IMR-90 (cell line): ENCODE measurements at regions not wholly inside any gene's neighbourhood (a gene's known extent, or its start where the extent isn't known, plus 50 kb on each side); places are given as distances from the start of the nearest gene placed in this dataset.

Experiments used
- ATAC-seq: fragments of 200-7000 bp; cut with Tn5 transposase; 2 replicates; pipeline ENCODE4 v1.9.1; 2020; ENCODE audit warnings: low read depth, mild to moderate bottlenecking, moderate library complexity
- BruUV-seq: library from RNA; stranded (reverse); fragments of 400-500 nt; replicated peaks from 2 replicates; lab custom pipeline; 2021; lab: Mats Ljungman, UMichigan
- CTCF ChIA-PET: fragments of 300-600 bp; formaldehyde crosslinking; extraction: SDS; loops from one replicate; lab custom pipeline; 2021; ENCODE audit warnings: antibody characterized with exemption; lab: Yijun Ruan, JAX
- POLR2A ChIA-PET: fragments of 300-600 bp; sonication (Branson Sonifier 250); formaldehyde crosslinking; loops from one replicate; lab custom pipeline; 2022; ENCODE audit warnings: antibody characterized with exemption; ENCODE audit not compliant: unreplicated experiment; lab: Charles Lee
- DNase-seq: peaks from one replicate; pipeline ENCODE4 v3.0.0; 2013
- H2AFZ ChIP-seq: replicated peaks from 2 replicates; pipeline ENCODE3; 2013; ENCODE audit warnings: low read length, mild to moderate bottlenecking; ENCODE audit not compliant: poor library complexity
- H2AK5ac ChIP-seq: 2 replicates; pipeline ENCODE4 v1.6.1; 2013; ENCODE audit warnings: low read depth, low read length, inconsistent platforms
- H2AK9ac ChIP-seq: replicated peaks from 2 replicates; pipeline ENCODE3; 2013; ENCODE audit warnings: mild to moderate bottlenecking, low read depth, low read length, moderate library complexity; ENCODE audit not compliant: poor library complexity
- H2BK120ac ChIP-seq: 2 replicates; pipeline ENCODE4 v1.6.1; 2013; ENCODE audit warnings: low read depth, low read length, inconsistent platforms
- H2BK15ac ChIP-seq: 3 replicates; pipeline ENCODE4 v1.6.1; 2013; ENCODE audit warnings: low read depth, low read length, inconsistent platforms
- H2BK20ac ChIP-seq: 2 replicates; pipeline ENCODE4 v1.6.1; 2013; ENCODE audit warnings: low read depth, mild to moderate bottlenecking, inconsistent platforms, low read length, moderate library complexity
- H2BK5ac ChIP-seq: 2 replicates; pipeline ENCODE4 v1.6.1; 2013; ENCODE audit warnings: mild to moderate bottlenecking, low read depth, low read length, inconsistent platforms; ENCODE audit not compliant: poor library complexity, severe bottlenecking
- H3K14ac ChIP-seq: replicated peaks from 2 replicates; pipeline ENCODE4 v1.6.1; 2013; ENCODE audit warnings: low read depth, low read length, inconsistent platforms
- H3K18ac ChIP-seq: 2 replicates; pipeline ENCODE4 v1.6.1; 2013; ENCODE audit warnings: low read depth, low read length, control low read depth
- H3K23ac ChIP-seq: 2 replicates; pipeline ENCODE4 v1.6.1; 2013; ENCODE audit warnings: low read depth, low read length, inconsistent platforms
- H3K27ac ChIP-seq: 2 replicates; pipeline ENCODE4 v1.5.1; 2013; ENCODE audit warnings: mild to moderate bottlenecking, control low read depth, low read length; ENCODE audit not compliant: insufficient read depth
- H3K27me3 ChIP-seq: 2 replicates; pipeline ENCODE4 v1.6.1; 2013; ENCODE audit warnings: low read length; ENCODE audit not compliant: control insufficient read depth, insufficient read depth
- H3K36me3 ChIP-seq: 2 replicates; pipeline ENCODE4 v1.6.1; 2013; ENCODE audit warnings: low read length, mixed read lengths; ENCODE audit not compliant: control insufficient read depth, insufficient read depth
- H3K4ac ChIP-seq: 2 replicates; pipeline ENCODE4 v1.6.1; 2013; ENCODE audit warnings: low read depth, low read length, inconsistent platforms
- H3K4me1 ChIP-seq: 2 replicates; pipeline ENCODE4 v1.6.1; 2013; ENCODE audit warnings: low read length, mixed read lengths; ENCODE audit not compliant: control insufficient read depth, insufficient read depth
- H3K4me2 ChIP-seq: 2 replicates; pipeline ENCODE4 v1.6.1; 2013; ENCODE audit warnings: low read depth, mild to moderate bottlenecking, control low read depth, low read length, moderate library complexity
- H3K4me3 ChIP-seq: 2 replicates; pipeline ENCODE4 v1.5.1; 2013; ENCODE audit warnings: low read depth, mild to moderate bottlenecking, control low read depth, low read length, moderate library complexity; ENCODE audit not compliant: insufficient read depth
- H3K56ac ChIP-seq: 2 replicates; pipeline ENCODE4 v1.6.1; 2013; ENCODE audit warnings: low read length, inconsistent platforms; ENCODE audit not compliant: insufficient read depth; ENCODE audit errors: extremely low read depth
- H3K79me1 ChIP-seq, 2 experiments: 2 replicates each; pipeline ENCODE4 v1.6.1; 2013; ENCODE audit warnings: low read length in 2 of 2, inconsistent platforms in 1 of 2, low read depth in 1 of 2
- H3K9ac ChIP-seq: 2 replicates; pipeline ENCODE4 v1.6.1; 2013; ENCODE audit warnings: low read depth, low read length, control low read depth
- H3K9me1 ChIP-seq: 2 replicates; pipeline ENCODE4 v1.6.1; 2013; ENCODE audit warnings: low read length, inconsistent platforms; ENCODE audit not compliant: insufficient read depth
- H3K9me3 ChIP-seq: 2 replicates; pipeline ENCODE4 v1.6.1; 2013; ENCODE audit warnings: low read length; ENCODE audit not compliant: control insufficient read depth, insufficient read depth
- H4K20me1 ChIP-seq: 2 replicates; pipeline ENCODE4 v1.6.1; 2013; ENCODE audit warnings: low read length, inconsistent platforms; ENCODE audit not compliant: insufficient read depth
- H4K5ac ChIP-seq: 2 replicates; pipeline ENCODE4 v1.6.1; 2013; ENCODE audit warnings: mild to moderate bottlenecking, low read depth, low read length, control low read depth
- H4K8ac ChIP-seq, 2 experiments: 2 replicates each; pipeline ENCODE4 v1.6.1; 2013; ENCODE audit warnings: low read depth in 2 of 2, low read length in 2 of 2, control low read depth in 1 of 2, inconsistent platforms in 1 of 2
- H4K91ac ChIP-seq: 2 replicates; pipeline ENCODE4 v1.6.1; 2013; ENCODE audit warnings: low read depth, low read length, inconsistent platforms; ENCODE audit not compliant: insufficient read depth
- BHLHE40 ChIP-seq: fragments of 150-350 bp; IDR thresholded peaks from 2 replicates; pipeline ENCODE4 v1.6.1; 2016; ENCODE audit warnings: mild to moderate bottlenecking, low read depth, low read length
- MAFK ChIP-seq: IDR thresholded peaks from 2 replicates; pipeline ENCODE4 v1.6.1; 2012; ENCODE audit warnings: low read depth, low read length, improper control_type of control experiment
- MXI1 ChIP-seq: IDR thresholded peaks from 2 replicates; pipeline ENCODE4 v1.6.1; 2012; ENCODE audit warnings: low read depth, mild to moderate bottlenecking, low read length, moderate library complexity, borderline replicate concordance
- NFE2L2 ChIP-seq: fragments of 150-350 bp; IDR thresholded peaks from 2 replicates; pipeline ENCODE4 v1.6.1; 2016; ENCODE audit warnings: low read depth, mild to moderate bottlenecking, low read length
- POLR2A ChIP-seq: IDR thresholded peaks from 2 replicates; pipeline ENCODE4 v1.6.1; 2012; ENCODE audit warnings: mild to moderate bottlenecking, low read depth, low read length
- RFX5 ChIP-seq: IDR thresholded peaks from 2 replicates; pipeline ENCODE4 v1.8.0; 2012; ENCODE audit warnings: low read depth, mild to moderate bottlenecking, low read length, moderate library complexity
- SMC3 ChIP-seq: fragments of 150-350 bp; IDR thresholded peaks from 2 replicates; pipeline ENCODE4 v1.6.1; 2016; ENCODE audit warnings: low read depth, mild to moderate bottlenecking, antibody characterized with exemption, low read length, moderate library complexity
- WGBS, 2 experiments: methylation state at CpG; one replicate each; pipeline versions ENCODE4 v1.1.5 to v1.1.7; 2013; ENCODE audit warnings: missing lambda C conversion rate in 2 of 2; ENCODE audit not compliant: insufficient read length in 1 of 2; ENCODE audit errors: extremely low coverage in 2 of 2; 5-methylcytosine and 5-hydroxymethylcytosine counted together
- dilution Hi-C: fragments of 300-500 bp; cut with HindIII; formaldehyde crosslinking; loops from one replicate; pipeline ENCODE4 v1.14.3; 2018; ENCODE audit warnings: low sequenced_read_pairs; ENCODE audit not compliant: unreplicated experiment
- in situ Hi-C: fragments of 300-500 bp; cut with MboI; formaldehyde crosslinking; loops from 3 replicates; pipeline ENCODE4 v1.14.3; 2019; ENCODE audit warnings: low sequenced_read_pairs, inconsistent platforms, mixed read lengths
- intact Hi-C: fragments of 100-400 bp; cut with micrococcal nuclease; formaldehyde crosslinking; loops from 2 replicates; pipeline ENCODE4 v1.10.0; 2022
- TF ChIP-seq, protein P1 (sequence below): fragments of 150-350 bp; IDR thresholded peaks from 2 replicates; pipeline ENCODE4 v1.6.1; 2017; ENCODE audit warnings: mild to moderate bottlenecking, antibody characterized with exemption, low read length, low read depth
- TF ChIP-seq, protein P2 (sequence below): fragments of 150-350 bp; IDR thresholded peaks from 2 replicates; pipeline ENCODE4 v1.6.1; 2016; ENCODE audit warnings: low read depth, mild to moderate bottlenecking, low read length, moderate library complexity, borderline replicate concordance

DNA sequence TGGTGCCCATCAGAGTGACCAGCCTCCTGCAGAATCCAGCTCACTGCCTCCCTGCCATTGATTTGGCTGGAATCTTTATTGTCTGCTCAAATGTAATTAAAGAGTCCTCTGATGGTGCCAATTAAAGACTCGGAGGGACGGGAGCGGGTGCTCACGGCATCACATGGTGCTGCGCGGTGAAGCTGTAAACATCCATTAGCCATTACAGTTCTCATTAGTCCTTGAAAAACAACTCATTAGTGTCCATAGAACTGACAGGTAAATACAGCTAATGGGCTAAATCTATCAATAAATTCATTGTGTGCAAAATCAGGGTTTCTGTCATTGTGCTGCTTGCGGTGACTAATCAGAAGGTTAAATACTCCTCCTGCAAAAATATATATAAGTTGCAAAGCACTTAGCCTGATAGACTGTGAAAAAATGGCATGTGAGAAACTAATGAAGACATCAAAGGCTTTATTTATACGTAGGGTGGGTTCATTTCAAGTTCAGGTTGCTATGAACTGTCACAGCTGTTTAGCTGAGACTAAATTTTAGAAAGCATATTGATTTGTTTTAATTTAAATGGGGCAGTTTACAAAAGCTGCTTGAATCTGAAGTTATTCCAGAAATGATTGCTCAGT lies 289.8 kb upstream of the POU3F1 start:
- in situ Hi-C loops = no loop called here
- DNase-seq = no peak
- no CpG with 5 or more reads among the region's 8 CpGs for WGBS, 2 experiments
- Histone ChIP-seq H3K56ac (no peak overlapping the region), H3K27me3 (no peaks in the 10 kb centered on the region), H3K14ac (no peak overlapping the region), H2AK5ac (no peak overlapping the region), H3K23ac (no peak overlapping the region), H2AK9ac (no peak overlapping the region), H3K4ac (no peak overlapping the region), H3K4me3 (no peak overlapping the region), H3K9me3 (no peaks in the 10 kb centered on the region), H4K20me1 (no peaks in the 10 kb centered on the region), H2BK5ac (no peak overlapping the region), H3K36me3 (no peaks in the 10 kb centered on the region), H2BK120ac (no peak overlapping the region), H3K27ac (no peak overlapping the region), H3K18ac (no peak overlapping the region), H2BK20ac (no peak overlapping the region), H4K8ac (no peak overlapping the region), H4K91ac (no peak overlapping the region), H4K5ac (no peak overlapping the region), H3K9me1 (no peaks in the 10 kb centered on the region), H2AFZ (no peak overlapping the region), H2BK15ac (no peak overlapping the region), H3K4me1 (no peaks in the 10 kb centered on the region), H3K9ac (no peak overlapping the region), H3K79me1 (no peaks in the 10 kb centered on the region), H3K4me2 (no peak overlapping the region)
- no TSS peak for BruUV-seq
- dilution Hi-C loops = no loop called here
- TF ChIP-seq, protein P1, sequence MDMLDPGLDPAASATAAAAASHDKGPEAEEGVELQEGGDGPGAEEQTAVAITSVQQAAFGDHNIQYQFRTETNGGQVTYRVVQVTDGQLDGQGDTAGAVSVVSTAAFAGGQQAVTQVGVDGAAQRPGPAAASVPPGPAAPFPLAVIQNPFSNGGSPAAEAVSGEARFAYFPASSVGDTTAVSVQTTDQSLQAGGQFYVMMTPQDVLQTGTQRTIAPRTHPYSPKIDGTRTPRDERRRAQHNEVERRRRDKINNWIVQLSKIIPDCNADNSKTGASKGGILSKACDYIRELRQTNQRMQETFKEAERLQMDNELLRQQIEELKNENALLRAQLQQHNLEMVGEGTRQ = no peak
- TF ChIP-seq MAFK (no peak), BHLHE40 (no peak), SMC3 (no peak), MXI1 (no peak), NFE2L2 (no peak), RFX5 (no peak), POLR2A (no peak)
- TF ChIP-seq, protein P2, sequence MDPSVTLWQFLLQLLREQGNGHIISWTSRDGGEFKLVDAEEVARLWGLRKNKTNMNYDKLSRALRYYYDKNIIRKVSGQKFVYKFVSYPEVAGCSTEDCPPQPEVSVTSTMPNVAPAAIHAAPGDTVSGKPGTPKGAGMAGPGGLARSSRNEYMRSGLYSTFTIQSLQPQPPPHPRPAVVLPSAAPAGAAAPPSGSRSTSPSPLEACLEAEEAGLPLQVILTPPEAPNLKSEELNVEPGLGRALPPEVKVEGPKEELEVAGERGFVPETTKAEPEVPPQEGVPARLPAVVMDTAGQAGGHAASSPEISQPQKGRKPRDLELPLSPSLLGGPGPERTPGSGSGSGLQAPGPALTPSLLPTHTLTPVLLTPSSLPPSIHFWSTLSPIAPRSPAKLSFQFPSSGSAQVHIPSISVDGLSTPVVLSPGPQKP = no peak
- intact Hi-C loops = no loop called here
- ChIA-PET POLR2A (no interaction called here), CTCF (no interaction called here)
- ATAC-seq = no peak
